Duodenal mucosa (tissue), 2 donors: ENCODE measurements at regions not wholly inside any gene's neighbourhood (a gene's known extent, or its start where the extent isn't known, plus 50 kb on each side); places are given as distances from the start of the nearest gene placed in this dataset.

ENCODE experiments used
- H3K27ac ChIP-seq: one replicate; pipeline ENCODE4 v1.7.0; 2013; ENCODE audit warnings: low read depth, low read length
- H3K27me3 ChIP-seq, 2 donors: one replicate each; pipeline ENCODE4 v1.7.0; 2013; ENCODE audit warnings: low read length in 2 of 2, control low read depth in 1 of 2; ENCODE audit not compliant: insufficient read depth in 2 of 2, control insufficient read depth in 1 of 2
- H3K36me3 ChIP-seq, 2 donors: one replicate each; pipeline ENCODE4 v1.7.0; 2013; ENCODE audit warnings: low read length in 2 of 2, control low read depth in 1 of 2; ENCODE audit not compliant: insufficient read depth in 2 of 2, control insufficient read depth in 1 of 2
- H3K4me1 ChIP-seq, 2 donors: one replicate each; pipeline ENCODE4 v1.7.0; 2013; ENCODE audit warnings: low read length in 2 of 2, control low read depth in 1 of 2; ENCODE audit not compliant: insufficient read depth in 2 of 2, control insufficient read depth in 1 of 2
- H3K4me3 ChIP-seq, 2 donors: one replicate each; pipeline ENCODE4 v1.7.0; 2013; ENCODE audit warnings: low read length in 2 of 2, low read depth in 1 of 2
- H3K9ac ChIP-seq, 2 donors: one replicate each; pipeline ENCODE4 v1.7.0; 2013; ENCODE audit warnings: low read length in 2 of 2, low read depth in 1 of 2
- H3K9me3 ChIP-seq, 2 donors: one replicate each; pipeline ENCODE4 v1.7.0; 2013; ENCODE audit warnings: low read length in 2 of 2, control low read depth in 1 of 2; ENCODE audit not compliant: control insufficient read depth in 1 of 2

DNA sequence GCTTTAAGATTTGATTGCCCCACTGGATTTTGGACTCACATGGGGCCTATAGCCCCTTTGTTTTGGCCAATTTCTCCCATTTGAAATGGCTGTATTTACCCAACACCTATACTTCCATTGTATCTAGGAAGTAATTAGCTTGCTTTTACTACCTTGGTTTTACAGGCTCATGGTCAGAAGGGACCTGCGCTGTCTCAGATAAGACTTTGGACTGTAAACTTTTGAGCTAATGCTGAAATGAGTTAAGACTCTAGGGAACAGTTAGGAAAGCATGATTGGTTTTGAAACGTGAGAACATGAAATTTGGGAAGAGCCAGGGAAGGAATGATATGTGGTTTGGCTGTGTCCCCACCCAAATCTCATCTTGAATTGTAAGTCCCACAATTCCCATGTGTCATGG, 419.0 kb upstream of the TMPO start:
- Histone ChIP-seq H3K9ac (no peak overlapping the region), H3K9me3 (no peaks in the 10 kb centered on the region), H3K27me3 (no peaks in the 10 kb centered on the region), H3K27ac (no peak overlapping the region), H3K36me3 (no peaks in the 10 kb centered on the region), H3K4me1 (no peaks in the 10 kb centered on the region), H3K4me3 (no peak overlapping the region)

DNA sequence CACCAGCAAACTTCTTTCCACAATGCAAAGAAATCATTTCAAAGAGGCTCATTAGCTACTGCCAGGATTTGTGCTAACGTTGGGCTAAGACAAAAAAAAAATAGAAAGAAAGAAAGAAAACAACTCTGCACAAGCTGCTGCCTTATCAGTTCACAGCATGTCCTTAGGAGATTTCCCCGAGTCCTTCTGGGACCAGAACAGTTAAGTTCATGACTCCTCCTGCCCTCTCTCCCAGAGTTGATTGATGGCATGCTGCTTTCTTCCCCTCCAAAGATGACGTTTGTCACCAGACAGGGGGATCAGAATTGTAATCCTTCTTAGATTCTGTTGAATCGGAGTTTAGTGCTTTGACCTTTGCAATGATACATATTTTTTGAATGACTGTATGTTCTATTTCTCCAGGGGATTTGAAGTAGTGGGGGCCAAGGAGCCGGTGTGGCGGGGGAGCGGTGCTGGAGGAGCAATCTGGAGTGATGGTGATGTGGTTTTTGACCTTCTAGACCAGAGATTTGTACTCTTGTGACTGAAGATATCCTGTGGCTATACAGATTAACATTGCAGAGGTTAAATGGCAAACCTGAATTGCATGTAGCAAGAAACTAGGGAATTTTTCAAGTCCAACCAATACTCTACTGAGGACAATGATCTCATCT, 409.2 kb upstream of the TMPO start:
- H3K9me3 ChIP-seq = no peaks in the 10 kb centered on the region
- H3K4me3 ChIP-seq = no peak overlapping the region
- no peaks in the 10 kb centered on the region for H3K36me3 ChIP-seq
- no peaks in the 10 kb centered on the region for H3K27me3 ChIP-seq
- H3K9ac ChIP-seq = no peak overlapping the region
- H3K27ac ChIP-seq = no peak overlapping the region
- H3K4me1 ChIP-seq = no peaks in the 10 kb centered on the region

DNA sequence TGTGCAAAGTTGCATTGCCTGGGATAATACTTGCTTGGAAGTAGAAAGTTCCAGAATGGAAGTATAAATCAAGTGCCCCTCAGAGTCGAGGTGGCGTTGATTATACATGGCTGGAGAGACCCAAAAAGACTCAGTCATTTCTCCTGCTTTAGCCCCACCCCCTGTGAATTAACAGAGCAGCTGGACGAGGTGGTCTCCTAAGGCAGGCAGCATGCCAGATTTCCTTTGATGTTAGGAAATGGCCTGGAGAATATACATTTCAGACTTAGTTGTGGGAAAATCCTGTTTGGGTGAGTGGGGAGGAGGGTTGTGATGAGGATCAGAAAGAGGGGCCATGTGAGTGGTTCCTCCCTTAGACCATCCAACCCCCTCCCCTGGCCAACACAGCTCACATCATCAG, 406.1 kb upstream of the TMPO start:
- H3K27ac ChIP-seq = no peak overlapping the region

DNA sequence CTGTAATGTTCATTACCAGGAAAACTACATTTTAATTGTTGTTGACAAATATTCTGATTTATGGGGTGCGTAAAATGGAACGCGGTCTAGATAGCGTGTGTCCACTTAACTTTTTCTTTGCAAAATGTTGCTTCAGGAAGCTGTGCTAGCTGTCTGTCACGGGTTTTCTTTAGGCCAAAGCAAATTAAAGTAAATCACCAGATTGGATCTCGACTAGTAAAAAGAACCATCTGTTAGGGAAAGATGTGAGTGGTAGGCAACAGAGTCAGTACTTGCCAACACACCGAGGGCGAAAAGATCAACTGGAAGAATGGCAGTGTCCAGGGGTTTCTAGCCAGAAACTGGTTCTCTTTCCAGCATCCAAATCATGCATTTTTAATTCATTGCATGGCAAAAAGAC, 404.9 kb upstream of the TMPO start:
- no peaks in the 10 kb centered on the region for H3K9me3 ChIP-seq
- H3K36me3 ChIP-seq = no peaks in the 10 kb centered on the region
- no peaks in the 10 kb centered on the region for H3K4me1 ChIP-seq
- no peaks in the 10 kb centered on the region for H3K27me3 ChIP-seq
- H3K27ac ChIP-seq = no peak overlapping the region
- H3K9ac ChIP-seq = no peak overlapping the region
- H3K4me3 ChIP-seq = no peak overlapping the region

More for the DNA sequence above, 406.1 kb upstream of the TMPO start:
- H3K4me1 ChIP-seq = no peaks in the 10 kb centered on the region
- no peaks in the 10 kb centered on the region for H3K9me3 ChIP-seq
- H3K36me3 ChIP-seq = no peaks in the 10 kb centered on the region
- no peaks in the 10 kb centered on the region for H3K27me3 ChIP-seq
- H3K9ac ChIP-seq = no peak overlapping the region
- no peak overlapping the region for H3K4me3 ChIP-seq

DNA sequence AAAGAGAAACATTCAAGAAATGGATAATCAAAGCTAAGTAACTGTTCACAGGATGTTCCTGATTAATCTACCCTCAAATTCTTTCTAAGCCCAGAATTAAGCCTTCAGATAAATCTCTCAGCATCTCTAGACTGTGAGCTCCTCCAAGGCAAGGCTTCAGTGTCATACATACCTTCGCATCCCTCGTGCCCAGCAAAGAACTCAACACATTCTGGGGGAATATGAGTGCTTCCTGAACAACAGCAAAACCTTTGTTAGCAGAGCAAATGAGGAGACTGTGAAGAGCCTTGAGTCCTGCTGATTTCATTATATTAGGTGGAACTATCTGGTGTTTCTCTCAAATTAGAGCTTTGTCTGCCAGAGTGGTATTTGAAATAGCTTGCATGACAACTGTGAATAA, 401.8 kb upstream of the TMPO start:
- H3K4me1 ChIP-seq = no peaks in the 10 kb centered on the region
- no peaks in the 10 kb centered on the region for H3K36me3 ChIP-seq
- no peaks in the 10 kb centered on the region for H3K27me3 ChIP-seq
- H3K4me3 ChIP-seq = no peak overlapping the region
- H3K9me3 ChIP-seq = no peaks in the 10 kb centered on the region
- H3K9ac ChIP-seq = no peak overlapping the region
- no peak overlapping the region for H3K27ac ChIP-seq

DNA sequence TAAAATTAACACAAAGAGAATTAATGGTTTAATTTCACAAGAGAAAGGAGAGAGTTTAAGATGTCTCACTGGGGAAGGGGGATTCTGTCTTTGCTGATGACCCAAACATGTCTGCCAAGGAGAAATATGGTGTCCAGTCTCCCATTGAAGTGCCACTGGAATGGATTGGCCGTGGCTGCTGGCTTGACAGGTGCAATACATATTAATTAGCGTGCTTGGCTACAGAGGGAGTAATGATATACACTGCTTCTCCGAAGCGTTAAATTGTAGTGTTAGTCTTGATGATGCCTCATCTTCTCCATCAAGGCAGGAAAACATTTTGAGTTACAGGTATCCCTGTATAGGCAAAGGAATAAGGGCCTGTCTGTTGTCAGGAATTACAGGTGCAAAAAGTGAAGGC, 393.4 kb upstream of the TMPO start:
- no peaks in the 10 kb centered on the region for H3K36me3 ChIP-seq
- H3K27ac ChIP-seq = no peak overlapping the region
- H3K4me1 ChIP-seq = peaks cover 10 to 32% of the 10 kb centered on the region in 2 donors
- H3K9me3 ChIP-seq = no peaks in the 10 kb centered on the region
- H3K27me3 ChIP-seq = no peaks in the 10 kb centered on the region
- no peak overlapping the region for H3K9ac ChIP-seq
- no peak overlapping the region for H3K4me3 ChIP-seq

DNA sequence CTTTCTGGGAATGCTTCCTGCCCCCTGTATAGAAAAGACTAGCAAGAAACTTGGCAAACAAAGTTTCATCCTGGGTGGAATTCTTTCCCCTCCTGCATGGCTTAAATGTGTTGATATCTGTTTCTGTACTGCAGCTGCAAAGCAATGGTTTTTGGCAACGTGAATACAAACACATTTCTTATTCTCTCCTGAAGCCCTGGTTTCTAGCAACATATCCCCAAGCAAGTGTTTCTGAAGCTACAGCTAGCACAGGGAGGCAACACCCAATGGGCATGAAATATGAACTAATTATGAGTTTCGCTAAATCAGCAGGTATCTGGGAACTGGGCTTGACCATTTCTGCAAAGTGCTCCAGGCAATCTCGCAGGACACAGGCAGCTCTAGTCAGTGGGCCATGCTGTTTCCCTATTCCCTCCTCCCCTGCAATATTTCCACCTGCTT, 392.3 kb upstream of the TMPO start:
- H3K4me1 ChIP-seq = peaks cover 19 to 42% of the 10 kb centered on the region in 2 donors
- H3K36me3 ChIP-seq = no peaks in the 10 kb centered on the region
- no peaks in the 10 kb centered on the region for H3K27me3 ChIP-seq
- H3K27ac ChIP-seq = no peak overlapping the region
- no peak overlapping the region for H3K9ac ChIP-seq
- H3K9me3 ChIP-seq = no peaks in the 10 kb centered on the region
- no peak overlapping the region for H3K4me3 ChIP-seq

DNA sequence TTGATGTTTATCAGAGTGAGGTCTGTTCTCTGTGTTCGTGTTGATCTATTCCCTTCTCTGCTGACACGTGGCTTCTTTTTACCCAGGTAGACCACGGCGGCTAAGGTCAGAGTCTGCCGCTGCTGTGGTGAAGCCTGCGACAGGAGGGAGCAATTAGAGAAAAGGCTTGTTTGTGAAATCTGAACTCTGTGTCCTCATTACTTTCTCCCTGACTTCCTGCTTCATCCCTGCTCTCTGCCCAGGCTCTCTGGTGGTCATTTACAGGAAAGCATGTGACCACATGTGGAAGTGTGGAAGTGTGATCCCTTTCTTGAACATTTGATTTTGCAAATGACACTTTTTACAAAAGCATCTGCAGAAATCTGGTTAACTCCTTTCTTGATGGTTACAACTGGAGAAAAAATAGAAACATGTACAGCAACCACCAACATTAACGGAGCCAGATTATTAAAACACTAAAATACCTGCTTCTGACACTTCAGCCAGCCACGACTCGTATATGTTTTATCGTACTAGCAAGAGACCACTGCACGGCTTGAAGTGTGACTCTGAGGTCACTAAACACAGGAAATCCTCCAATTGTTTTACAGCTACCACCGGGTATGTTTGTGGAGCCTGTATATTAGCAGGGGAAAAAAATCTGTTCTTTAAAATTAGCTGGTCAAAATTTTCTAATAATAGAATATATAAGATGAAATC, 388.6 kb upstream of the TMPO start:
- H3K9me3 ChIP-seq = no peaks in the 10 kb centered on the region
- H3K9ac ChIP-seq = no peak overlapping the region
- H3K4me1 ChIP-seq = peaks cover 19 to 36% of the 10 kb centered on the region in 2 donors
- peak overlapping the region in 1 of 2 donors; percentile 4 for H3K4me3 ChIP-seq
- no peaks in the 10 kb centered on the region for H3K36me3 ChIP-seq
- no peak overlapping the region for H3K27ac ChIP-seq
- H3K27me3 ChIP-seq = no peaks in the 10 kb centered on the region

DNA sequence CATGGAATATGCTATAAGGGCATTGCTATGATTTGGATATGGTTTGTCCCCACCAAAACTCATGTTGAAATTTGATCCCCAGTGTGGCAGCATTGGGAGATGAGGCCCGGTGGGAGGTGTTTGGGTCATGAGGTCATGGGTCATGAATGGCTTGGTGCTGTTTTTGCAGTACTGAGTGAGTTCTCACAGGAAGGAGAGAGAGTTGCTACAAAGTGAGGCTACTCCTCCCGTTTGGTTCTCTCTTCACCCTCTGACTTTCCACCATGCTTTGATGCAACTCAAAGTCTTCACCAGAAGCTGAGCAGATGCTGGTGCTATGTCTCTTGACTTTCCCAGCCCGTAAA, 388.1 kb upstream of the TMPO start:
- Histone ChIP-seq H3K9me3 (no peaks in the 10 kb centered on the region), H3K27me3 (no peaks in the 10 kb centered on the region), H3K9ac (no peak overlapping the region), H3K4me1 (peaks cover 19 to 33% of the 10 kb centered on the region in 2 donors), H3K36me3 (no peaks in the 10 kb centered on the region), H3K27ac (no peak overlapping the region), H3K4me3 (no peak overlapping the region)

DNA sequence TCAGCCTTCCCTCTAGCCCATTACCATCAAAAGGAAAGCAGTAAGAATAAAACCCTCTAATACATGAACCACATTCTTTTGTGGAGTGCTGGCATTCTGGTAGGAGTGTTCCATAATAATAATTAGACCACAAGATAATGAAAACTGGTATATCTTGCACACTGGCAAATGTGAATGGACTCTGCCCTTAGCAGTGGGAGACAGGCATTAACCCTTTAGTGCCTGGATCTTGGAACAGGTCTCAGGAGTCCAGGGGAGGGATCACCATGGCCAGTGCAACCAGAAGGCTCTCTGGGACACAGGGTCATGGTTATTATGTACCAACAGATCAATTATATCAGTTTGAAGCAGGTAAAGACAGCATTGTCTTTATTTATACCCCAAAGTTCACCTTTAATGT, 387.5 kb upstream of the TMPO start:
- H3K27ac ChIP-seq = no peak overlapping the region
- H3K4me1 ChIP-seq = peaks cover 19 to 30% of the 10 kb centered on the region in 2 donors
- H3K9ac ChIP-seq = no peak overlapping the region
- H3K9me3 ChIP-seq = no peaks in the 10 kb centered on the region
- H3K4me3 ChIP-seq = no peak overlapping the region
- no peaks in the 10 kb centered on the region for H3K27me3 ChIP-seq
- no peaks in the 10 kb centered on the region for H3K36me3 ChIP-seq
